Renal cortical epithelial cell (primary cell): ENCODE measurements at regions not wholly inside any gene's neighbourhood (a gene's known extent, or its start where the extent isn't known, plus 50 kb on each side); places are given as distances from the start of the nearest gene placed in this dataset.

Source experiments
- DNase-seq: peaks from one replicate; pipeline ENCODE4 v3.0.0-alpha.2; 2011; ENCODE audit warnings: low read depth

- DNase-seq: no peak
These were observed 521.4 kb upstream of the CAMK1G start for GRCh38 chr1:209062081-209062620.

- DNase-seq: no peak
These were observed 520.7 kb upstream of the CAMK1G start for GRCh38 chr1:209062863-209063262.

GRCh38 chr1:209063767-209064659, 519.5 kb upstream of the CAMK1G start:
- DNase-seq: no peak

- no peak for DNase-seq
These were observed 518.4 kb upstream of the CAMK1G start for GRCh38 chr1:209064850-209065706.

- DNase-seq: peak; percentile 51
These were observed 511.0 kb upstream of the CAMK1G start for GRCh38 chr1:209072481-209072880.

GRCh38 chr1:209073879-209074278, 509.6 kb upstream of the CAMK1G start:
- no peak for DNase-seq

GRCh38 chr1:209074575-209075250, 508.8 kb upstream of the CAMK1G start:
- DNase-seq: no peak

- peak; percentile 36 for DNase-seq
These were observed 506.8 kb upstream of the CAMK1G start for GRCh38 chr1:209076688-209077087.

- DNase-seq: peak; percentile 86
These were observed 503.2 kb upstream of the CAMK1G start for GRCh38 chr1:209080170-209080781.

GRCh38 chr1:209086486-209087192, 496.9 kb upstream of the CAMK1G start:
- DNase-seq: peak; percentile 65

- no peak for DNase-seq
These were observed 489.1 kb upstream of the CAMK1G start for GRCh38 chr1:209094384-209094783.

- DNase-seq: peak; percentile 92
These were observed 487.6 kb upstream of the CAMK1G start for GRCh38 chr1:209095627-209096595.

- no peak for DNase-seq
These were observed 483.1 kb upstream of the CAMK1G start for GRCh38 chr1:209100460-209100859.

GRCh38 chr1:209101106-209101505, 482.4 kb upstream of the CAMK1G start:
- DNase-seq: no peak

GRCh38 chr1:209102120-209102519, 481.4 kb upstream of the CAMK1G start:
- no peak for DNase-seq

GRCh38 chr1:209102531-209102930, 481.0 kb upstream of the CAMK1G start:
- no peak for DNase-seq

GRCh38 chr1:209103092-209103491, 480.4 kb upstream of the CAMK1G start:
- no peak for DNase-seq

- DNase-seq: no peak
These were observed 478.9 kb upstream of the CAMK1G start for GRCh38 chr1:209104646-209105045.

- no peak for DNase-seq
These were observed 477.8 kb upstream of the CAMK1G start for GRCh38 chr1:209105701-209106100.
